ENCODE measurements at regions not wholly inside any gene's neighbourhood (a gene's known extent, or its start where the extent isn't known, plus 50 kb on each side); places are given as distances from the start of the nearest gene placed in this dataset.

DNA sequence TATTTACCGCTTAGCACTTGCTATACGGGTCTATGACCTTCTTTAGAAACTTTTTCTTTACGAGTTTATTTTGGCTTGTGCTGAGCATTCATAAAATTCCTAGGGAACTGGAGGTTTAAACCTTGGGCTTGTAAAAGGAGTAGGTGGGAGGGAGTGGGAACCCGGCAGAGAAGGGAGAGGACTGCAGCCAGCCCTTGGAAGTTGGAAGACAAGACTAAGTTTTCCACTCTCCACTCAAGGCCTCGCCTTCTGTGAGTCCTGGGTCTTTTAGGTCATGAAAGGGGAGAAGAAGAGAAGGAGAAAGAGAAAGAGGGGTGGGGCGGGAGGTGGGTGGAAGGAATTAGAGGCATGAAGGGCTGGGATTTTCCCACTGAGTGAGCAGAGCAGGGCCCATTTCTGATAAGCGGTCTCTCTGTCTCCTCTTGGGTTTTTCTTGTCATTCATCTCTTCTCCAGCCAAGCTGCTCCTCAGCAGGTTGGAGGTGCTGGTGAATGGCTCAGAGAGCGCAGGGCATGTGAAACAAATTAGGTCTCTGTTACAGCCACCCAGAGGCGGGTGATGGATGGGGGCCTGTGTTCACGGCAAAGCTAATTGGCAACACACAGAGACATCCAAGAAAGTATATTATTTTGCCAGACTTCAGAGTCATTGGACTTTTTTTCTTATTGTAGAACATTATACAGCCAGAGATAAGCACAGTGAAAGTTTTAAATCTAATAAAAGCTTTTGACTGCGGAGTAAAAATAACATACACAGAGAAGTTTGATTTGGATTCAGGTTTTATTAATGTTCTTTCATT, 247.3 kb downstream of the FOXD2 start:
- TF ChIP-seq, protein P1, sequence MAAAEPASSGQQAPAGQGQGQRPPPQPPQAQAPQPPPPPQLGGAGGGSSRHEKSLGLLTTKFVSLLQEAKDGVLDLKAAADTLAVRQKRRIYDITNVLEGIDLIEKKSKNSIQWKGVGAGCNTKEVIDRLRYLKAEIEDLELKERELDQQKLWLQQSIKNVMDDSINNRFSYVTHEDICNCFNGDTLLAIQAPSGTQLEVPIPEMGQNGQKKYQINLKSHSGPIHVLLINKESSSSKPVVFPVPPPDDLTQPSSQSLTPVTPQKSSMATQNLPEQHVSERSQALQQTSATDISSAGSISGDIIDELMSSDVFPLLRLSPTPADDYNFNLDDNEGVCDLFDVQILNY (CRISPR knock-in tag; IDR thresholded peaks at IDR 0.05) = no peak
- TF ChIP-seq, protein P2, sequence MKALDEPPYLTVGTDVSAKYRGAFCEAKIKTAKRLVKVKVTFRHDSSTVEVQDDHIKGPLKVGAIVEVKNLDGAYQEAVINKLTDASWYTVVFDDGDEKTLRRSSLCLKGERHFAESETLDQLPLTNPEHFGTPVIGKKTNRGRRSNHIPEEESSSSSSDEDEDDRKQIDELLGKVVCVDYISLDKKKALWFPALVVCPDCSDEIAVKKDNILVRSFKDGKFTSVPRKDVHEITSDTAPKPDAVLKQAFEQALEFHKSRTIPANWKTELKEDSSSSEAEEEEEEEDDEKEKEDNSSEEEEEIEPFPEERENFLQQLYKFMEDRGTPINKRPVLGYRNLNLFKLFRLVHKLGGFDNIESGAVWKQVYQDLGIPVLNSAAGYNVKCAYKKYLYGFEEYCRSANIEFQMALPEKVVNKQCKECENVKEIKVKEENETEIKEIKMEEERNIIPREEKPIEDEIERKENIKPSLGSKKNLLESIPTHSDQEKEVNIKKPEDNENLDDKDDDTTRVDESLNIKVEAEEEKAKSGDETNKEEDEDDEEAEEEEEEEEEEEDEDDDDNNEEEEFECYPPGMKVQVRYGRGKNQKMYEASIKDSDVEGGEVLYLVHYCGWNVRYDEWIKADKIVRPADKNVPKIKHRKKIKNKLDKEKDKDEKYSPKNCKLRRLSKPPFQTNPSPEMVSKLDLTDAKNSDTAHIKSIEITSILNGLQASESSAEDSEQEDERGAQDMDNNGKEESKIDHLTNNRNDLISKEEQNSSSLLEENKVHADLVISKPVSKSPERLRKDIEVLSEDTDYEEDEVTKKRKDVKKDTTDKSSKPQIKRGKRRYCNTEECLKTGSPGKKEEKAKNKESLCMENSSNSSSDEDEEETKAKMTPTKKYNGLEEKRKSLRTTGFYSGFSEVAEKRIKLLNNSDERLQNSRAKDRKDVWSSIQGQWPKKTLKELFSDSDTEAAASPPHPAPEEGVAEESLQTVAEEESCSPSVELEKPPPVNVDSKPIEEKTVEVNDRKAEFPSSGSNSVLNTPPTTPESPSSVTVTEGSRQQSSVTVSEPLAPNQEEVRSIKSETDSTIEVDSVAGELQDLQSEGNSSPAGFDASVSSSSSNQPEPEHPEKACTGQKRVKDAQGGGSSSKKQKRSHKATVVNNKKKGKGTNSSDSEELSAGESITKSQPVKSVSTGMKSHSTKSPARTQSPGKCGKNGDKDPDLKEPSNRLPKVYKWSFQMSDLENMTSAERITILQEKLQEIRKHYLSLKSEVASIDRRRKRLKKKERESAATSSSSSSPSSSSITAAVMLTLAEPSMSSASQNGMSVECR (CRISPR knock-in tag; IDR thresholded peaks at IDR 0.05; ENCODE audit: borderline replicate concordance) = no peak
- TF ChIP-seq ETV6 (CRISPR knock-in tag; IDR thresholded peaks at IDR 0.05) (no peak), MXD4 (CRISPR knock-in tag; IDR thresholded peaks at IDR 0.05; ENCODE audit: borderline replicate concordance) (no peak), NFATC4 (CRISPR knock-in tag; IDR thresholded peaks at IDR 0.05) (no peak), ESRRA (CRISPR knock-in tag; IDR thresholded peaks at IDR 0.05; ENCODE audit: borderline replicate concordance) (no peak), ZNF263 (CRISPR knock-in tag; IDR thresholded peaks at IDR 0.05; ENCODE audit: low read depth) (no peak), RELA (CRISPR knock-in tag; IDR thresholded peaks at IDR 0.05; ENCODE audit: borderline replicate concordance) (no peak), JAZF1 (CRISPR knock-in tag; IDR thresholded peaks at IDR 0.05) (no peak), FOXK1 (CRISPR knock-in tag; IDR thresholded peaks at IDR 0.05) (no peak), ZNF121 (CRISPR knock-in tag; IDR thresholded peaks at IDR 0.05) (no peak)
- TF ChIP-seq, protein P3, sequence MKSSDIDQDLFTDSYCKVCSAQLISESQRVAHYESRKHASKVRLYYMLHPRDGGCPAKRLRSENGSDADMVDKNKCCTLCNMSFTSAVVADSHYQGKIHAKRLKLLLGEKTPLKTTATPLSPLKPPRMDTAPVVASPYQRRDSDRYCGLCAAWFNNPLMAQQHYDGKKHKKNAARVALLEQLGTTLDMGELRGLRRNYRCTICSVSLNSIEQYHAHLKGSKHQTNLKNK (CRISPR knock-in tag; IDR thresholded peaks at IDR 0.05) = no peak
- TF ChIP-seq, protein P4, sequence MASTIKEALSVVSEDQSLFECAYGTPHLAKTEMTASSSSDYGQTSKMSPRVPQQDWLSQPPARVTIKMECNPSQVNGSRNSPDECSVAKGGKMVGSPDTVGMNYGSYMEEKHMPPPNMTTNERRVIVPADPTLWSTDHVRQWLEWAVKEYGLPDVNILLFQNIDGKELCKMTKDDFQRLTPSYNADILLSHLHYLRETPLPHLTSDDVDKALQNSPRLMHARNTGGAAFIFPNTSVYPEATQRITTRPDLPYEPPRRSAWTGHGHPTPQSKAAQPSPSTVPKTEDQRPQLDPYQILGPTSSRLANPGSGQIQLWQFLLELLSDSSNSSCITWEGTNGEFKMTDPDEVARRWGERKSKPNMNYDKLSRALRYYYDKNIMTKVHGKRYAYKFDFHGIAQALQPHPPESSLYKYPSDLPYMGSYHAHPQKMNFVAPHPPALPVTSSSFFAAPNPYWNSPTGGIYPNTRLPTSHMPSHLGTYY (CRISPR knock-in tag; IDR thresholded peaks at IDR 0.05) = no peak
- TF ChIP-seq, protein P5, sequence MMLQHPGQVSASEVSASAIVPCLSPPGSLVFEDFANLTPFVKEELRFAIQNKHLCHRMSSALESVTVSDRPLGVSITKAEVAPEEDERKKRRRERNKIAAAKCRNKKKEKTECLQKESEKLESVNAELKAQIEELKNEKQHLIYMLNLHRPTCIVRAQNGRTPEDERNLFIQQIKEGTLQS (CRISPR knock-in tag; conservative IDR thresholded peaks at IDR 0.05) = no peak
- no peak overlapping the region for H3K27ac Mint-ChIP-seq
- no peak overlapping the region for H3K4me3 Mint-ChIP-seq
- ChIA-PET CTCF (interaction anchor here (1.5 to 4.8 kb wide), 3 partner anchors 18 to 248 kb away, joined by 6 to 19 read pairs (median 9); partner anchors contain the start of gene FOXD2), POLR2A (no interaction called here)
- ATAC-seq (no peak), DNase-seq (ENCODE audit: low spot score) (no peak)
- H3K4me1 Mint-ChIP-seq = peaks cover 38% of the 10 kb centered on the region
- H3K27me3 Mint-ChIP-seq (ENCODE audit: low read depth) = no peaks in the 10 kb centered on the region; the same call in 1 of the 2 replicates
- no peaks in the 10 kb centered on the region for H3K36me3 Mint-ChIP-seq
- no peaks in the 10 kb centered on the region for H3K9me3 Mint-ChIP-seq

DNA sequence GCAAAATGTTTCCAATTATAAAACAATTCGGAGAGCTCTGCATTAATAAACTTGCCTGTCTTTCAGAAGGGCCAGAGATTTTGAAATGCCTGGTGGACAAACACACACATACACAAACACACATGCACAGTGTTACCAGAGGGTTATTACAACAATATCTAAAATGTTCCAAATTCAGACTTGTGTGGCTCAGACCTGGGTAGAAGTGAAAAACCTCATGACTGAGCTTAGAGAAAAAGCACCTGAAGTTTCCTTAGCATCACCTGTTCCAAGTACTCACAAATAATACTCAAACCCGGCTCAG, 247.9 kb downstream of the FOXD2 start:
- H3K27ac Mint-ChIP-seq = no peak overlapping the region
- ATAC-seq = no peak
- no peak for DNase-seq (ENCODE audit: low spot score)
- TF ChIP-seq, protein P6, sequence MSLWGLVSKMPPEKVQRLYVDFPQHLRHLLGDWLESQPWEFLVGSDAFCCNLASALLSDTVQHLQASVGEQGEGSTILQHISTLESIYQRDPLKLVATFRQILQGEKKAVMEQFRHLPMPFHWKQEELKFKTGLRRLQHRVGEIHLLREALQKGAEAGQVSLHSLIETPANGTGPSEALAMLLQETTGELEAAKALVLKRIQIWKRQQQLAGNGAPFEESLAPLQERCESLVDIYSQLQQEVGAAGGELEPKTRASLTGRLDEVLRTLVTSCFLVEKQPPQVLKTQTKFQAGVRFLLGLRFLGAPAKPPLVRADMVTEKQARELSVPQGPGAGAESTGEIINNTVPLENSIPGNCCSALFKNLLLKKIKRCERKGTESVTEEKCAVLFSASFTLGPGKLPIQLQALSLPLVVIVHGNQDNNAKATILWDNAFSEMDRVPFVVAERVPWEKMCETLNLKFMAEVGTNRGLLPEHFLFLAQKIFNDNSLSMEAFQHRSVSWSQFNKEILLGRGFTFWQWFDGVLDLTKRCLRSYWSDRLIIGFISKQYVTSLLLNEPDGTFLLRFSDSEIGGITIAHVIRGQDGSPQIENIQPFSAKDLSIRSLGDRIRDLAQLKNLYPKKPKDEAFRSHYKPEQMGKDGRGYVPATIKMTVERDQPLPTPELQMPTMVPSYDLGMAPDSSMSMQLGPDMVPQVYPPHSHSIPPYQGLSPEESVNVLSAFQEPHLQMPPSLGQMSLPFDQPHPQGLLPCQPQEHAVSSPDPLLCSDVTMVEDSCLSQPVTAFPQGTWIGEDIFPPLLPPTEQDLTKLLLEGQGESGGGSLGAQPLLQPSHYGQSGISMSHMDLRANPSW (CRISPR knock-in tag; conservative IDR thresholded peaks at IDR 0.05; ENCODE audit: low read depth) = no peak
- TF ChIP-seq JAZF1 (CRISPR knock-in tag; IDR thresholded peaks at IDR 0.05) = no peak
- TF ChIP-seq, protein P7, sequence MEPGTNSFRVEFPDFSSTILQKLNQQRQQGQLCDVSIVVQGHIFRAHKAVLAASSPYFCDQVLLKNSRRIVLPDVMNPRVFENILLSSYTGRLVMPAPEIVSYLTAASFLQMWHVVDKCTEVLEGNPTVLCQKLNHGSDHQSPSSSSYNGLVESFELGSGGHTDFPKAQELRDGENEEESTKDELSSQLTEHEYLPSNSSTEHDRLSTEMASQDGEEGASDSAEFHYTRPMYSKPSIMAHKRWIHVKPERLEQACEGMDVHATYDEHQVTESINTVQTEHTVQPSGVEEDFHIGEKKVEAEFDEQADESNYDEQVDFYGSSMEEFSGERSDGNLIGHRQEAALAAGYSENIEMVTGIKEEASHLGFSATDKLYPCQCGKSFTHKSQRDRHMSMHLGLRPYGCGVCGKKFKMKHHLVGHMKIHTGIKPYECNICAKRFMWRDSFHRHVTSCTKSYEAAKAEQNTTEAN (CRISPR knock-in tag; IDR thresholded peaks at IDR 0.05) = no peak
- no peak for TF ChIP-seq FOXK1 (CRISPR knock-in tag; IDR thresholded peaks at IDR 0.05)
- TF ChIP-seq ZNF138 (CRISPR knock-in tag; conservative IDR thresholded peaks at IDR 0.05) = no peak
- no peak for TF ChIP-seq ZNF219 (CRISPR knock-in tag; IDR thresholded peaks at IDR 0.05; ENCODE audit: borderline replicate concordance)
- TF ChIP-seq, protein P3 (CRISPR knock-in tag; IDR thresholded peaks at IDR 0.05) = no peak
- H3K4me3 Mint-ChIP-seq = no peak overlapping the region
- ChIA-PET CTCF (interaction anchor here (1.5 to 4.8 kb wide), 4 partner anchors 18 to 249 kb away, joined by 6 to 19 read pairs (median 10); partner anchors contain the start of gene FOXD2), POLR2A (no interaction called here)
- H3K4me1 Mint-ChIP-seq = peaks cover 38% of the 10 kb centered on the region
- H3K36me3 Mint-ChIP-seq = no peaks in the 10 kb centered on the region
- no peaks in the 10 kb centered on the region for H3K9me3 Mint-ChIP-seq
- H3K27me3 Mint-ChIP-seq (ENCODE audit: low read depth) = no peaks in the 10 kb centered on the region; the same call in 1 of the 2 replicates

Measured in WTC11 (cell line).